SH-SY5Y (cell line): ENCODE measurements at regions not wholly inside any gene's neighbourhood (a gene's known extent, or its start where the extent isn't known, plus 50 kb on each side); places are given as distances from the start of the nearest gene placed in this dataset.

Source experiments
- GATA2 ChIP-seq: IDR thresholded peaks from 2 replicates; pipeline ENCODE4 v1.6.1; 2011; ENCODE audit warnings: mild to moderate bottlenecking, low read depth, low read length
- GATA3 ChIP-seq: IDR thresholded peaks from 2 replicates; pipeline ENCODE4 v1.6.1; 2011; ENCODE audit warnings: low read depth, mild to moderate bottlenecking, low read length, moderate library complexity

GRCh38 chr15:29517829-29518228, 248.2 kb upstream of the NSMCE3 start:
- TF ChIP-seq GATA2 (no peak), GATA3 (no peak)
